ENCODE measurements at regions not wholly inside any gene's neighbourhood (a gene's known extent, or its start where the extent isn't known, plus 50 kb on each side); places are given as distances from the start of the nearest gene placed in this dataset.

GRCh38 chr13:40344270-40345148 lies 321.9 kb downstream of the FOXO1 start:
- Histone ChIP-seq H3K27ac (ENCODE audit: low read depth in 1 of 2, low read length in 2 of 2) (no peak overlapping the region), H3K79me2 (ENCODE audit: insufficient read depth, low read length) (no peaks in the 10 kb centered on the region), H2AFZ (ENCODE audit: insufficient read depth, low read depth, low read length, poor library complexity, severe bottlenecking) (no peak overlapping the region), H4K20me1 (ENCODE audit: insufficient read depth, low read length) (no peaks in the 10 kb centered on the region), H3K4me1 (ENCODE audit: control insufficient read depth in 1 of 2, insufficient read depth in 2 of 2, low read length in 2 of 2) (no peaks in the 10 kb centered on the region), H3K9ac (ENCODE audit: insufficient read depth, low read length, poor library complexity, severe bottlenecking) (no peak overlapping the region), H3K4me3 (replicated peaks in 1 of 3; ENCODE audit: low read depth in 2 of 3, low read length in 3 of 3) (no peak overlapping the region), H3K4me2 (replicated peaks; ENCODE audit: extremely low read depth, low read length, poor library complexity, severe bottlenecking) (no peak overlapping the region), H3K9me3 (replicated peaks in 1 of 2; ENCODE audit: control insufficient read depth in 1 of 2, insufficient read depth in 1 of 2, low read length in 2 of 2) (no peaks in the 10 kb centered on the region), H3K27me3 (ENCODE audit: control insufficient read depth in 2 of 2, insufficient read depth in 2 of 2, low read length in 2 of 2) (no peaks in the 10 kb centered on the region), H3K36me3 (replicated peaks in 1 of 2; ENCODE audit: control insufficient read depth in 1 of 2, insufficient read depth in 2 of 2, low read length in 2 of 2) (no peaks in the 10 kb centered on the region)
- no peak for DNase-seq
- intact Hi-C loops (cut with micrococcal nuclease), result no loop called here
- TF ChIP-seq CTCF (IDR thresholded peaks at IDR 0.05), result no peak
- no peaks in the 10 kb centered on the region for H3K4me1 Mint-ChIP-seq
- H3K27me3 Mint-ChIP-seq (ENCODE audit: low read depth in 3 of 3), result peaks cover 0 to 6% (median 2%) of the 10 kb centered on the region in 3 donors
- no peaks in the 10 kb centered on the region for H3K36me3 Mint-ChIP-seq
- no peak overlapping the region for H3K27ac Mint-ChIP-seq
- H3K4me3 Mint-ChIP-seq, result no peak overlapping the region
- peaks cover 0 to 3% (median 0%) of the 10 kb centered on the region in 7 donors for H3K9me3 Mint-ChIP-seq
- WGBS (ENCODE audit: insufficient coverage), result 82% methylated on average over 11 of the region's 11 CpGs

- H3K9me3 ChIP-seq (replicated peaks in 1 of 2; ENCODE audit: control insufficient read depth in 1 of 2, insufficient read depth in 1 of 2, low read length in 2 of 2), result no peaks in the 10 kb centered on the region
- H3K27me3 ChIP-seq (ENCODE audit: control insufficient read depth in 2 of 2, insufficient read depth in 2 of 2, low read length in 2 of 2), result no peaks in the 10 kb centered on the region
- Mint-ChIP-seq H3K27me3 (ENCODE audit: low read depth in 3 of 3) (peaks cover 0 to 6% (median 6%) of the 10 kb centered on the region in 3 donors), H3K27ac (no peak overlapping the region), H3K4me3 (no peak overlapping the region), H3K9me3 (peaks cover 0 to 3% (median 0%) of the 10 kb centered on the region in 7 donors), H3K36me3 (no peaks in the 10 kb centered on the region), H3K4me1 (no peaks in the 10 kb centered on the region)
- no peak overlapping the region for H3K4me3 ChIP-seq (replicated peaks in 1 of 3; ENCODE audit: low read depth in 2 of 3, low read length in 3 of 3)
- intact Hi-C loops (cut with micrococcal nuclease), result no loop called here
- H3K27ac ChIP-seq (ENCODE audit: low read depth in 1 of 2, low read length in 2 of 2), result no peak overlapping the region
- H3K9ac ChIP-seq (ENCODE audit: insufficient read depth, low read length, poor library complexity, severe bottlenecking), result no peak overlapping the region
- H3K4me1 ChIP-seq (ENCODE audit: control insufficient read depth in 1 of 2, insufficient read depth in 2 of 2, low read length in 2 of 2), result no peaks in the 10 kb centered on the region
- no peaks in the 10 kb centered on the region for H3K36me3 ChIP-seq (replicated peaks in 1 of 2; ENCODE audit: control insufficient read depth in 1 of 2, insufficient read depth in 2 of 2, low read length in 2 of 2)
- H3K79me2 ChIP-seq (ENCODE audit: insufficient read depth, low read length), result no peaks in the 10 kb centered on the region
- H4K20me1 ChIP-seq (ENCODE audit: insufficient read depth, low read length), result no peaks in the 10 kb centered on the region
- TF ChIP-seq CTCF (IDR thresholded peaks at IDR 0.05), result no peak
- no peak overlapping the region for H2AFZ ChIP-seq (ENCODE audit: insufficient read depth, low read depth, low read length, poor library complexity, severe bottlenecking)
- no peak overlapping the region for H3K4me2 ChIP-seq (replicated peaks; ENCODE audit: extremely low read depth, low read length, poor library complexity, severe bottlenecking)
- no peak for DNase-seq
- 92% methylated on average over 2 of the region's 2 CpGs for WGBS (ENCODE audit: insufficient coverage)
Measured at GRCh38 chr13:40345149-40345514, 321.3 kb downstream of the FOXO1 start.
